ENCODE measurements at regions not wholly inside any gene's neighbourhood (a gene's known extent, or its start where the extent isn't known, plus 50 kb on each side); places are given as distances from the start of the nearest gene placed in this dataset.

GRCh38 chr7:115680921-115681320 lies 349.6 kb downstream of the TFEC start:
- no peak overlapping the region for H3K27ac ChIP-seq
- WGBS, 3 donors = 75 to 82% (median 75%) methylated on average over 3 of the region's 3 CpGs
- no peaks in the 10 kb centered on the region for H3K27me3 ChIP-seq (ENCODE audit: insufficient read depth in 3 of 3, low read length in 2 of 3)
- DNase-seq = no peak
- H3K9me3 ChIP-seq = no peaks in the 10 kb centered on the region
- no peaks in the 10 kb centered on the region for H3K4me1 ChIP-seq
- intact Hi-C loops (cut with DNase I) = no loop called here
- TF ChIP-seq, protein P1, sequence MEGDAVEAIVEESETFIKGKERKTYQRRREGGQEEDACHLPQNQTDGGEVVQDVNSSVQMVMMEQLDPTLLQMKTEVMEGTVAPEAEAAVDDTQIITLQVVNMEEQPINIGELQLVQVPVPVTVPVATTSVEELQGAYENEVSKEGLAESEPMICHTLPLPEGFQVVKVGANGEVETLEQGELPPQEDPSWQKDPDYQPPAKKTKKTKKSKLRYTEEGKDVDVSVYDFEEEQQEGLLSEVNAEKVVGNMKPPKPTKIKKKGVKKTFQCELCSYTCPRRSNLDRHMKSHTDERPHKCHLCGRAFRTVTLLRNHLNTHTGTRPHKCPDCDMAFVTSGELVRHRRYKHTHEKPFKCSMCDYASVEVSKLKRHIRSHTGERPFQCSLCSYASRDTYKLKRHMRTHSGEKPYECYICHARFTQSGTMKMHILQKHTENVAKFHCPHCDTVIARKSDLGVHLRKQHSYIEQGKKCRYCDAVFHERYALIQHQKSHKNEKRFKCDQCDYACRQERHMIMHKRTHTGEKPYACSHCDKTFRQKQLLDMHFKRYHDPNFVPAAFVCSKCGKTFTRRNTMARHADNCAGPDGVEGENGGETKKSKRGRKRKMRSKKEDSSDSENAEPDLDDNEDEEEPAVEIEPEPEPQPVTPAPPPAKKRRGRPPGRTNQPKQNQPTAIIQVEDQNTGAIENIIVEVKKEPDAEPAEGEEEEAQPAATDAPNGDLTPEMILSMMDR (IDR thresholded peaks at IDR 0.05) = no peak
- H3K4me3 ChIP-seq = no peak overlapping the region
- no peak for ATAC-seq
- no peaks in the 10 kb centered on the region for H3K36me3 ChIP-seq (ENCODE audit: insufficient read depth in 1 of 2, low read depth in 1 of 2)

DNA sequence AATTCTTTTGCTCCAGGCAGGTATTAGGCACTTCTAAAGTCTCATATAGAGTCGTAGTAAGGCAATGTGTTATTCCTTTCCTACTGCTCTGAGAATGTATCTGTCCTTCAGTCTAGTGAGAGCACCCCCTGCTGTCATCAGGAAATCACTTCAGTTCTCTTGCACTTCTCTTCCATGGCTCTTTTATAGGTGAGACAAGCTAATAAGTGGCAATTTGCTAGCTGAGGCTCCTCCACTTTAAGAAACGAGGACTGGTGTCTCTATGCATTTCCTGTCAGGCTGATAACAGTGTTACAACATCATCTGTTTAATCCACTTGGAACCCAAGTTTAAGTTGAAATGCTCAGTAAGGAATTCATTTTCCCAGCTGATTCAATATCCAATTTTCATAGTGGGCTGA lies 350.6 kb downstream of the TFEC start:
- Histone ChIP-seq H3K27ac (no peak overlapping the region), H3K9me3 (no peaks in the 10 kb centered on the region), H3K4me1 (no peaks in the 10 kb centered on the region), H3K4me3 (no peak overlapping the region), H3K27me3 (ENCODE audit: insufficient read depth in 3 of 3, low read length in 2 of 3) (no peaks in the 10 kb centered on the region), H3K36me3 (ENCODE audit: insufficient read depth in 1 of 2, low read depth in 1 of 2) (no peaks in the 10 kb centered on the region)
- WGBS, 3 donors = 29 to 39% (median 37%) methylated on average over 2 of the region's 2 CpGs
- TF ChIP-seq, protein P1 (IDR thresholded peaks at IDR 0.05) = peak; percentile 21
- intact Hi-C loops (cut with DNase I) = no loop called here
- DNase-seq = no peak
- no peak for ATAC-seq

GRCh38 chr7:115679423-115679822 lies 351.1 kb downstream of the TFEC start:
- 85 to 89% (median 88%) methylated on average over 4 of the region's 4 CpGs for WGBS, 3 donors
- Histone ChIP-seq H3K4me3 (no peak overlapping the region), H3K9me3 (no peaks in the 10 kb centered on the region), H3K4me1 (no peaks in the 10 kb centered on the region), H3K27ac (no peak overlapping the region), H3K36me3 (ENCODE audit: insufficient read depth in 1 of 2, low read depth in 1 of 2) (no peaks in the 10 kb centered on the region), H3K27me3 (ENCODE audit: insufficient read depth in 3 of 3, low read length in 2 of 3) (no peaks in the 10 kb centered on the region)
- TF ChIP-seq, protein P1 (IDR thresholded peaks at IDR 0.05) = no peak
- ATAC-seq (no peak), DNase-seq (no peak)
- intact Hi-C loops (cut with DNase I) = no loop called here

- H3K27me3 ChIP-seq (ENCODE audit: insufficient read depth in 3 of 3, low read length in 2 of 3) = no peaks in the 10 kb centered on the region
- 42 to 51% (median 48%) methylated on average over 12 of the region's 12 CpGs for WGBS, 3 donors
- ATAC-seq = no peak
- no peak overlapping the region for H3K4me3 ChIP-seq
- H3K27ac ChIP-seq = no peak overlapping the region
- no peaks in the 10 kb centered on the region for H3K36me3 ChIP-seq (ENCODE audit: insufficient read depth in 1 of 2, low read depth in 1 of 2)
- intact Hi-C loops (cut with DNase I) = no loop called here
- no peaks in the 10 kb centered on the region for H3K4me1 ChIP-seq
- H3K9me3 ChIP-seq = no peaks in the 10 kb centered on the region
- DNase-seq = no peak
- TF ChIP-seq, protein P1 (IDR thresholded peaks at IDR 0.05) = no peak
Observed at GRCh38 chr7:115678086-115678982, 352.2 kb downstream of the TFEC start.
